GM12872 (cell line): ENCODE measurements at regions not wholly inside any gene's neighbourhood (a gene's known extent, or its start where the extent isn't known, plus 50 kb on each side); places are given as distances from the start of the nearest gene placed in this dataset.

Experiments
- CTCF ChIP-seq: IDR thresholded peaks from 3 replicates; pipeline ENCODE4 v1.5.1; 2011; ENCODE audit warnings: low read depth, mild to moderate bottlenecking, low read length, moderate library complexity; ENCODE audit not compliant: insufficient read depth

DNA sequence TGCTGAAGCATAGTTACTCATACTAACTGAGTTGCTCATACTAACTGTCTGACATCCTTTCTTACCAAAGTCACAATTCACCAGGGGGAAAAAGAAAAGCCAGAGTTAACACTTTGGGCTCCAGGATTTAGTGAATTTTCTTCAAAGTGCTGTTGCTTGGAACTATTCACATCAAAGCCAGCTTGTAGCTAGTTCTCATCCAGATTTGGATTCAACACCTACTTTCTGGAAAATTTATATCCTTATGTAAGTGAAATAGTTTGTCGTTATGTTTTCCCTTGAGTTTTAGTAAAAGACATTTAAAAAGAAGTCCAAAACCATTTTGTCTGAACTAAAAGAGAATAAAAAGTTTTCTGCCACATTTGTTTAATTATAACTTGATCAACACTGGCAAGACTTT is 264.6 kb downstream of the BRINP2 start:
- TF ChIP-seq CTCF: no peak

DNA sequence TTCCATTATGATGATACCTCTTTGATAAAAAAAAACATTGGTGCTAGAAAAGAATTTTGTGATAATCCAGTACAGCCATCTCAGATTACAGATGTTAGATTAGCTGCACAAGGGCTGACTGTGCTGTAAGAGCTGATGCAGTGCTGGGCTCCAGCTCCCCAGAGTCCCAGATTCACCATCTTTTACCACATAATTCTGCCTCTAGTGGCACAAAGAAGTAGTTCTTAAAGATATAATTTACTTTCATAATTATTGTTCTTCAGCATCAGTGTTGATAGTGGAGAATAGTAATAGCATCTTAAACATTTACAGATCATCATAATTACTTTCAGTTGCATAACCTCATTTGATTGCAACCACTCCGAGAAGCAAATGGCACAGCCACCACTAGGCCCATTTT is 262.1 kb downstream of the BRINP2 start:
- peak; percentile 27; the same call in 1 of the 3 replicates for TF ChIP-seq CTCF

- TF ChIP-seq CTCF: no peak
Observed at GRCh38 chr1:177431123-177431522, 260.4 kb downstream of the BRINP2 start.

DNA sequence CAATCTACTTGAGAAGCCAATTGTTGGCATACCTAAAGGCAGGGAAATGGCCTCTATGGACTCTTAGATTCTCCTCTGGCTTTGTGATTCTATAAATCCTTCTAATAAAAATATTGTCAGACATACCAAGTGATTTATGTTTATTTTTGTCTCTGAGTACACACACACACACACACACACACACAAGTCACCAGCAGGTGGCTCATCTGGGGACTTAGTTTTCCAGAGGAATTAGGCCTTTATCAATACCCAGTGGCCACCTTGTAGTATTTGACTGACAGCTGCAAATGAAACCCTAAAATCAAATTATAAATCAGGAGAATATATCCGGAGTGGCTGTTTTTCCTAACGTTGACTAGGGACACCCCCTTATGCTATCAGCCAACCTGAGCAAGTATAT is 258.5 kb downstream of the BRINP2 start:
- TF ChIP-seq CTCF: no peak; the same call in 2 of the 3 replicates

- no peak for TF ChIP-seq CTCF
Observed at GRCh38 chr1:177427811-177428210, 257.1 kb downstream of the BRINP2 start.

GRCh38 chr1:177426497-177426896 is 255.7 kb downstream of the BRINP2 start:
- no peak for TF ChIP-seq CTCF

DNA sequence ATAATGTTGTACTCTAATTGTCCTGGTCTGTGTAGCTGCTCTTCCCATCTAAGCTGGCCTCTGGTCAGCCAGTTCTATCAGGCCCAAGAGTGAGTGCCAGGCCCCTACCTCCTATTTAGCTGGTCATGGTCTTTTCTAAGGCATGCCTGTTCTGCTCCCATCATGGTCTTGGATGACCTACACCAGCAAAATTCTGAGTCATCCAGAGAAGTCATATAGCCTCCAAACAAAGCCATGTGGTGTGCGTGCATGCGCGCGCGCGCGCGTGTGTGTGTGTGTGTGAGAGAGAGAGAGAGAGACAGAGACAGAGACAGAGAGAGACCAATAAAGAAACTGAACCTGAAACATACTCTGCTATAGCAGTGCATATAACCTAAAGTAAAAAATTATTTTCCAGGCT is 254.4 kb downstream of the BRINP2 start:
- TF ChIP-seq CTCF: no peak

GRCh38 chr1:177424744-177425143 is 254.0 kb downstream of the BRINP2 start:
- no peak for TF ChIP-seq CTCF
